H9 (cell line): ENCODE measurements at regions not wholly inside any gene's neighbourhood (a gene's known extent, or its start where the extent isn't known, plus 50 kb on each side); places are given as distances from the start of the nearest gene placed in this dataset.

Experiments
- DNase-seq: peaks from one replicate; pipeline ENCODE4 v3.0.0-alpha.2; 2017
- H2AFZ ChIP-seq: one replicate; pipeline ENCODE4 v1.6.1; 2013; ENCODE audit warnings: mild to moderate bottlenecking, low read length, control low read depth, moderate library complexity
- H2AK5ac ChIP-seq: 2 replicates; pipeline ENCODE4 v1.6.1; 2013; ENCODE audit warnings: low read length, control low read depth, mixed read lengths; ENCODE audit not compliant: insufficient read length
- H2BK120ac ChIP-seq: one replicate; pipeline ENCODE4 v1.6.1; 2013; ENCODE audit warnings: low read depth, mild to moderate bottlenecking, low read length, control low read depth, inconsistent platforms; ENCODE audit not compliant: poor library complexity, severe bottlenecking
- H2BK12ac ChIP-seq: 2 replicates; pipeline ENCODE4 v1.6.1; 2013; ENCODE audit warnings: low read length, control low read depth, mixed read lengths, low read depth; ENCODE audit not compliant: insufficient read length
- H2BK15ac ChIP-seq: 2 replicates; pipeline ENCODE4 v1.6.1; 2013; ENCODE audit warnings: low read depth, low read length, control low read depth
- H2BK20ac ChIP-seq: one replicate; pipeline ENCODE4 v1.6.1; 2013; ENCODE audit warnings: low read depth, mild to moderate bottlenecking, low read length, control low read depth, inconsistent platforms; ENCODE audit not compliant: poor library complexity, severe bottlenecking
- H2BK5ac ChIP-seq: 2 replicates; pipeline ENCODE4 v1.6.1; 2013; ENCODE audit warnings: low read length, control low read depth, mixed read lengths; ENCODE audit not compliant: insufficient read length
- H3K14ac ChIP-seq: 2 replicates; pipeline ENCODE4 v1.6.1; 2013; ENCODE audit warnings: low read length, control low read depth; ENCODE audit not compliant: insufficient read depth
- H3K18ac ChIP-seq: 2 replicates; pipeline ENCODE4 v1.6.1; 2013; ENCODE audit warnings: low read depth, mild to moderate bottlenecking, mixed read lengths, low read length, control low read depth; ENCODE audit not compliant: insufficient read length
- H3K23ac ChIP-seq: 2 replicates; pipeline ENCODE4 v1.6.1; 2013; ENCODE audit warnings: low read length, control low read depth, mixed read lengths, low read depth; ENCODE audit not compliant: insufficient read length
- H3K23me2 ChIP-seq: 2 replicates; pipeline ENCODE4 v1.6.1; 2013; ENCODE audit warnings: low read depth, mild to moderate bottlenecking, mixed read lengths, low read length, control low read depth; ENCODE audit not compliant: insufficient read length, poor library complexity, severe bottlenecking
- H3K27ac ChIP-seq: 2 replicates; pipeline ENCODE4 v1.5.1; 2013; ENCODE audit warnings: low read length, control low read depth, mixed read lengths, low read depth; ENCODE audit not compliant: insufficient read length
- H3K27me3 ChIP-seq: 2 replicates; pipeline ENCODE4 v1.6.1; 2013; ENCODE audit warnings: low read length, control low read depth, inconsistent platforms; ENCODE audit not compliant: insufficient read depth
- H3K4ac ChIP-seq: 2 replicates; pipeline ENCODE4 v1.6.1; 2013; ENCODE audit warnings: low read depth, mild to moderate bottlenecking, control low read depth, inconsistent platforms, low read length, moderate library complexity
- H3K4me1 ChIP-seq: 2 replicates; pipeline ENCODE4 v1.6.1; 2013; ENCODE audit warnings: low read length, control low read depth, inconsistent platforms; ENCODE audit not compliant: insufficient read depth
- H3K4me2 ChIP-seq: 2 replicates; pipeline ENCODE4 v1.6.1; 2013; ENCODE audit warnings: low read length, control low read depth, mixed read lengths; ENCODE audit not compliant: insufficient read length, insufficient read depth
- H3K56ac ChIP-seq: 2 replicates; pipeline ENCODE4 v1.6.1; 2013; ENCODE audit warnings: low read depth, mild to moderate bottlenecking, mixed read lengths, low read length, control low read depth; ENCODE audit not compliant: insufficient read length
- H3K79me1 ChIP-seq: 2 replicates; pipeline ENCODE4 v1.6.1; 2013; ENCODE audit warnings: low read depth, mild to moderate bottlenecking, moderate library complexity, low read length, control low read depth, inconsistent platforms; ENCODE audit not compliant: insufficient read depth, poor library complexity, severe bottlenecking
- H3K79me2 ChIP-seq: 2 replicates; pipeline ENCODE4 v1.6.1; 2013; ENCODE audit warnings: low read length, control low read depth, inconsistent platforms; ENCODE audit not compliant: insufficient read depth
- H3K9ac ChIP-seq: 2 replicates; pipeline ENCODE4 v1.6.1; 2013; ENCODE audit warnings: low read length, control low read depth, mixed read lengths; ENCODE audit not compliant: insufficient read length; ENCODE audit errors: extremely low read depth
- H3K9me3 ChIP-seq: one replicate; pipeline ENCODE4 v1.6.1; 2013; ENCODE audit warnings: low read depth, low read length, inconsistent platforms; ENCODE audit not compliant: control insufficient read depth
- H3T11ph ChIP-seq: one replicate; pipeline ENCODE4 v1.6.1; 2013; ENCODE audit warnings: mild to moderate bottlenecking, low read length, control low read depth, inconsistent platforms
- H4K20me1 ChIP-seq: one replicate; pipeline ENCODE4 v1.6.1; 2013; ENCODE audit not compliant: control insufficient read depth, insufficient read length, insufficient read depth
- H4K5ac ChIP-seq: 2 replicates; pipeline ENCODE4 v1.6.1; 2013; ENCODE audit warnings: low read depth, mild to moderate bottlenecking, mixed read lengths, low read length, control low read depth; ENCODE audit not compliant: insufficient read length
- H4K8ac ChIP-seq: replicated peaks from 2 replicates; pipeline ENCODE4 v1.6.1; 2013; ENCODE audit warnings: low read length, control low read depth, mixed read lengths, low read depth; ENCODE audit not compliant: insufficient read length
- H4K91ac ChIP-seq: 2 replicates; pipeline ENCODE4 v1.6.1; 2013; ENCODE audit warnings: low read depth, mild to moderate bottlenecking, moderate library complexity, mixed read lengths, low read length, control low read depth; ENCODE audit not compliant: insufficient read length
- H3K27ac Mint-ChIP-seq, 3 experiments: 2 replicates in 2 of 3; 3 replicates in 1 of 3; pipeline ENCODE4 v1.8.0; 2020 to 2021; ENCODE audit warnings: mixed read lengths in 3 of 3, mild to moderate bottlenecking in 1 of 3, moderate library complexity in 1 of 3
- H3K27me3 Mint-ChIP-seq: 2 replicates; pipeline ENCODE4 v1.8.0; 2021; ENCODE audit warnings: low read depth, mild to moderate bottlenecking, moderate library complexity, mixed read lengths
- H3K36me3 Mint-ChIP-seq, 3 experiments: 2 replicates in 2 of 3; 3 replicates in 1 of 3; pipeline ENCODE4 v1.8.0; 2020 to 2021; ENCODE audit warnings: low read depth in 3 of 3, mixed read lengths in 3 of 3; ENCODE audit not compliant: insufficient read depth in 1 of 3
- H3K4me1 Mint-ChIP-seq, 2 experiments: 2 replicates each; pipeline ENCODE4 v1.8.0; 2020; ENCODE audit warnings: mixed read lengths in 2 of 2
- H3K4me3 Mint-ChIP-seq, 2 experiments: 2 replicates in 1 of 2; 3 replicates in 1 of 2; pipeline ENCODE4 v1.8.0; 2020 to 2021; ENCODE audit warnings: mild to moderate bottlenecking in 2 of 2, mixed read lengths in 2 of 2, moderate library complexity in 1 of 2
- H3K9me3 Mint-ChIP-seq, 2 experiments: 2 replicates in 1 of 2; 3 replicates in 1 of 2; pipeline ENCODE4 v1.8.0; 2020; ENCODE audit warnings: mild to moderate bottlenecking in 2 of 2, mixed read lengths in 2 of 2, moderate library complexity in 1 of 2
- CTCF ChIP-seq: fragments of 200-600 bp; sonication (generic); conservative IDR thresholded peaks from 3 replicates; pipeline ENCODE4 v1.8.0; 2021; ENCODE audit warnings: antibody characterized with exemption, mild to moderate bottlenecking
- WGBS: extraction: QIAGEN DNeasy Blood & Tissue Kit; methylation state at CpG from one replicate; pipeline ENCODE4 v1.1.7; 2013; ENCODE audit warnings: missing lambda C conversion rate, low lambda C conversion rate, mixed read lengths; ENCODE audit not compliant: insufficient read length; ENCODE audit errors: extremely low coverage; 5-methylcytosine and 5-hydroxymethylcytosine counted together

DNA sequence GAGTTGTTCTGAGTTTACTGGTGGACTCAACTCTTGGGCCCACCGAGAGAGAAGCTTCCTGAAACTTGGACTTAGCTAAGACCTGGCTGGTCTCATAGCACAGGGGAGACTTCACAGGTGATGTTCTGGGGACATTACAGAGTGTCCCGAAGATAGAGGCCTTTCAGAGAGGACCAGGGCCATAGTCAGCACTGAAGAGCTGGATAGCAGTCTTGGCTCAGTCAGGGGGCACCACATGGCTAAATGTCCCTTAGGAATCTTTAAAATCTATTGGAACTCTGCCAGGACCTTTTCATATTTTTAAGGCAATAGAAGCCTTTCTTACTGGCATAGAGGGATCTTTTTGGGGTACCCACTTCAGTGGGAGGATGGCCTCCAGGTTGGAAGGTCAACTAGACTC lies 59.8 kb upstream of the CPLX2 start:
- Histone ChIP-seq H2BK20ac (no peak overlapping the region), H4K20me1 (no peaks in the 10 kb centered on the region), H2BK12ac (no peak overlapping the region), H3K9ac (no peak overlapping the region), H3K4me1 (no peaks in the 10 kb centered on the region; the same call in 1 of the 2 replicates), H2BK15ac (no peak overlapping the region), H3K27ac (no peak overlapping the region), H4K8ac (no peak overlapping the region), H3K18ac (no peak overlapping the region), H3K23ac (no peak overlapping the region), H3K4me2 (no peak overlapping the region), H3K14ac (no peak overlapping the region), H3K79me1 (no peaks in the 10 kb centered on the region), H3K27me3 (no peaks in the 10 kb centered on the region), H2AFZ (no peak overlapping the region), H2BK120ac (no peak overlapping the region), H3K23me2 (no peaks in the 10 kb centered on the region), H3K79me2 (no peaks in the 10 kb centered on the region; the same call in 1 of the 2 replicates), H3T11ph (no peak overlapping the region), H3K4ac (no peak overlapping the region), H3K56ac (no peak overlapping the region), H2AK5ac (no peak overlapping the region), H3K9me3 (no peaks in the 10 kb centered on the region), H4K5ac (no peak overlapping the region), H4K91ac (no peak overlapping the region), H2BK5ac (no peak overlapping the region)
- H3K9me3 Mint-ChIP-seq, result no peaks in the 10 kb centered on the region
- peaks cover 0 to 2% (median 0%) of the 10 kb centered on the region in 3 experiments; a peak in 1 of 7 replicates for H3K36me3 Mint-ChIP-seq
- no peak for TF ChIP-seq CTCF
- H3K4me1 Mint-ChIP-seq, result peaks cover 17 to 31% of the 10 kb centered on the region in 2 experiments
- no peak overlapping the region for H3K27ac Mint-ChIP-seq
- no peak for DNase-seq
- no CpG with 5 or more reads among the region's 2 CpGs for WGBS
- H3K27me3 Mint-ChIP-seq, result peaks cover 3% of the 10 kb centered on the region; the same call in 1 of the 2 replicates
- no peak overlapping the region for H3K4me3 Mint-ChIP-seq
